NAMALWA (cell line): ENCODE measurements at regions not wholly inside any gene's neighbourhood (a gene's known extent, or its start where the extent isn't known, plus 50 kb on each side); places are given as distances from the start of the nearest gene placed in this dataset.

ENCODE experiments used
- DNase-seq: peaks from one replicate; pipeline ENCODE4 v3.0.0-alpha.2; 2015; ENCODE audit warnings: low spot score

DNA sequence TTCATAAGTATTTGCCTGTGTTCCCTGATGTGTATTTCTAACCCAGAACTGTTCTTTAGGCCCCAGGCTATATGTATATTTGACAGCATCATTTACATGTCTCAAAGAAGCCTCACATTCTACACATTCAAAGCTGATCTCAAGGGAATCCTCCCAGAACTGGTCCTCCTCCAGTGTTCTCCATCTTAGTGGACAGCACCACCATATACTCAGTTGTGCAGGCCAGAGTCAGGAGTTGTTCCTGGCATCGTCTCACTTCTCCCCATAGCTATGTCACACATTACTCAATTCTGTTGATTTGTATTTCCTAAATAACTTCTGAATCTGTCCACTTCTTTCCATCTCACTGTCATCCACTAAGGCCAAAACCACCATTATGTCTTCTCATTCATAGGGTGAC, 82.8 kb upstream of the TRPC3 start:
- DNase-seq = no peak

DNA sequence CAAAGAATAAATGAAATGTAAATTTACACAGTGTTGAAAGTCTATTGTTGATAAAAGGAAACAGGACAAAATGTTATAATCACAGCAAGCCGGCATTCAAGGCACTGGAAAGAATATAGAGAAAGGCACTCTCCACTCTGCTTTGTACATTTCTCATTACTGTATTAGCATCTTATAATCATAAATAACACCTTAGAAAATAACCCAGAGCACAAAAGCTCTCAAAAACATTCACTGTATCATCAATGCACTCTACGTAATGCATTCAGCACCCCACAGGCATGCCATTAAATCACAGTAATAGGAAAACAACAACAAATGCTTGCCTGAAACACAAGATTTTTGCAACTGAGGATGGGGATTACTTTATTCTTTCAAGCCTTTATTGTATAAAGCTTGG, 75.3 kb upstream of the TRPC3 start:
- DNase-seq = no peak

DNA sequence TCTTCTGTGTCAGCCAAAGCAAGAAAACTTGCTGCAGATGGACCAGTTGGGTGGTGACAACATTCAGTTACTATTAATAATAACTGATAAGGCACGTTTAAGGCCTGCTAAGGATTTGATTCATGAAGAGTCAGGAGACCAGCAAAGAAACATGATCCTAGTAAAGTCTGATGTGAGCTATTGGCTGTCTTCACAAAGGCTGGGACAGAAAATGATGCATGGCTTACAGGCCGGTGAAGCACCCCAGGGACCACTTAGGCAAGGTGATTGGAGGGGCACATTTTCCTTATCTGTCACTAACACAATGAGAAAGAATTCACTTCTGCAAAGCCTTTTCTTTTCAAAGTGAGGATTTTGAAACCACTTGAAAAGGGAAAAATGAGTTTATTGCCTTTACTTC, 65.4 kb upstream of the TRPC3 start:
- no peak for DNase-seq

DNA sequence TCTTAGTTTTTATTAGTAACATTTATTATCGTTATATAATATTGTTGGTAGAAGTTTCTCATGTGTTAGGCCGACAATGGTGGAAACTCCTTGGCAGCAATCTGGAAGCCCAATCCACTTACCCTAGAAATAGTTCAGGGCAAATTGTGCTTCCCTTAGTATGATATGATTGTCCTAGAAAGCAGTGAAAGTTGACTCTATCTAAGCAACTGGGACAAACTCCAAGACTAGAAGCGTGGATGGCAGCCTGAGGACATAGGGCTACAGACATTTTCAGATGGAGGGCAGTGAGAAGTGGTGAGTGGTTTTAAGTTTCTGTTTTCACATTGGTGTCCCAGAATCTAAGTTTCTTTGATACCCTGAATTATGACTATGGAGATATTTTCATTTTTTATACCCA, 63.3 kb upstream of the TRPC3 start:
- no peak for DNase-seq

DNA sequence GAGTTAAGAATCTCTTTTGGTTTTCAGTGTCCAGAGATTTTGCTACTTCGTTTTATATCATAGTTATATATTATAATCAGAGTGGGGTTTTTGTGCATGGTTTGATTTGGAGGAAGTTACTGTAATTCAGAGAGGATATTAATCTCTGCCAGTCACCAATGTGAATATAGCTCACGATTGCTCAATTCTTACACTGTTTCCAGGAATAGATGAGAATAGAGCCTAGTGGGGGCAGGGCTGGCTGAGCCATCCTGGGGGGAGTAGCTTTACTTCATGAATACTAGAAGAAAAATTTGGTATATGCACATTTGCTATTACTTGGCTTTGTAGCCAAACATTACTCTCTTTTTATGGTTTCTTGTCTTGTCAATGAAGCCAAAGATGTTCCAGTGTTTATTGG, 60.9 kb upstream of the TRPC3 start:
- no peak for DNase-seq

DNA sequence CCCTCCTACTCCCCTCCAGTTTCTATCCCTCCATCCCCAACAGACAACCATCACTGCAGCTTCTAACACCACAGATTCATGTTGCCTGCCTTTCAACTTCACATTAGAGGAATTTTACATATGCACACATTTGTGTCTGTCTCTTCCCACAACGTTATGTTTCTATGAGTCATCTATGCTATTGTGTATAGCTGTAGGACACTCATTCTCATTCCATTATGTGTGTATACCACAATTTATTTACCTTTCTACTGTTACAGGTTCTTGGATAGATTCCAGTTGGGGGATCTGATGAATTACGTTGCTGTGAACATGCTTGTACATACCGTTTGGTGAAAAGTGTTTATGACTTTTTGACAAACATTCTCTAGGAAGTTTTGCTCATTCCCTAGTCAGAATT, 58.8 kb upstream of the TRPC3 start:
- DNase-seq = no peak

DNA sequence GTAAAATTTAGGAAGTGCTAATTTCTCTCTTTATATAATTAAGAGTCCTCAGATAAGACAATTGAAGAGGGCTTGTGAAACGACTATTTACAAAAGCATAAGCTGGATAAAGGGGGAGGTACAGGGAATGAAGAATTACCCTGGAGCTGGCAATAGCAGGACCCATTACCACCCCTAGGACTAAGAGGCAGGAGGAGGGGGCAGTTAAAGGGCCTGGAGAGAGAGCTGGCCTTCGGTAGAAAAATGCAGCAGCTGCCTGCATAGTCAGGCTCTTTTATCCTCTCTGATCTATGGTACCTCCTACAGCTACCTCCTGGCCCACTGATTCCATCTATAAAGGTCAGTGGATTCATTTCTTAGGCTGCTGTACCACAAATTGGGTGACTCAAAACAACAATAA, 57.7 kb upstream of the TRPC3 start:
- DNase-seq = no peak

DNA sequence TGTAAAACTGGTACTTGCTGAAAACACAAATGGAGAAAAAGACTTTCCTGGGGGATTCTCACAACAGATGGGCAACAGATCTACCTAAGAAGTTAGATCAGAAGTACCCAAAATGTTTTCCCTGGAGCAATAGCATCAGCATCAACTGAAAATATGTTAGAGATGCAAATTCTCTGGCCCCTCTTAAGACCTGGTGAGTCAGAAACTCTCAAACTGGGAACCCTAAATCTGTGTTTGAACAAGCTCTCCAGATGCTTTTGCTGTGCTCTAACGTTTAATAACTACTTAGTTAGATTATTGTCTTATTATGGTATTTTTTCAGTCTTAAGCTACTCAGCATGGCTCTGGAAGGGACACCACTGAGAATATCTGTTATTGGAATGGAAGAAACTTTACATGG, 55.2 kb upstream of the TRPC3 start:
- no peak for DNase-seq

DNA sequence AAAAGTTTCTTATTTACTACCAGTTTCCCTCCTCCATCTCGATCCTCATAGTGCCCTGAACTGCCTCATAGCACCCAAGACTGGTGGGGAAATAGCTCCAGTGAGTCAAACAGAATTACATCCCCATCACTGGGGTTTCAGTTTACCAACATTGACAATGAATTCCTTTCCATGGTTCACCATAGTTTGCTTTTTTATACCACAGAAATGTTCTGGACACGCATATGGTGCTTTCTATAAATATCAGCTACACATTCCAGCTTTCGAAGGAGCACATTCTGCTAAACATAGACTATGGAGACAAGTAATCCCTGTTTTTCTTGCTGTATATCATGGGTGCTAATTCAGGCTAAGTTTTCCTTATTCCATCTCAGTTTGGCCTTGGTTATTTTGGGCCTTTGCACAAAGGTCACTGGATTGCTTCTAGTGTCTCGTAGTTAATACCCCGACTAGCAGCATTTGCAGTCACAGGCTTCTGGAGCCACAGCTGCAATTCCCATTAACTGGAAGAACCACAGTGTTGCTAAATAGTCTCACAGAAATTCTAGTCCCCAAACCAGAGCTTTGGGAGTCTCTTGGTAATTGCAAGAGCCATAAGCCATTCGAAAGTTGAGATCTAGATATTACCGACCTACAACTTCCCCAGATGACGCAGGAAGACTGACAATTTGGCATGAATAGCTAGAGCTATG, 53.4 kb upstream of the TRPC3 start:
- DNase-seq = no peak

DNA sequence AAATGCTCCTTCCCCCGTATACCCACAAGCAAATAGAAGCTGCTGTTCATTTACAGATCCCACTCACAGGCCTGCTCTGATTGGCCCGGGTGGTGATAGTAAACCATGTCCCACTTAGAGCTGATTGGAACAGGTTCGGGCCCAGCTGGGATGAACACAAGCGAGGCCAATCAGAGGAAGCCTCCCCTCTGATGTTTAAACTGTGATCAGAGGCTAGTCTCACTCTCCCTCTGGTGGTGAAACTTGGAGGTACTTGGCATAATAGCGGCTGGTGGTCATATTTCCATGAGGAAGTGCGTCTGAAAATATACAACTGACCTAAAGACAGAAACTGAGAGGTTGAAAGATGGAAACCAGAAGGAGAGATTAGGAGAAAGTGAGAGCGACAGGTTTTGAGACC, 51.5 kb upstream of the TRPC3 start:
- peak; percentile 74 for DNase-seq
